ENCODE measurements at regions not wholly inside any gene's neighbourhood (a gene's known extent, or its start where the extent isn't known, plus 50 kb on each side); places are given as distances from the start of the nearest gene placed in this dataset.

- TF ChIP-seq ZNF384 (IDR thresholded peaks at IDR 0.05) (no peak), CTBP1 (IDR thresholded peaks at IDR 0.05; ENCODE audit: borderline replicate concordance) (no peak), NFRKB (IDR thresholded peaks at IDR 0.05) (no peak), BHLHE40 (IDR thresholded peaks at IDR 0.05; ENCODE audit: borderline replicate concordance) (no peak), FOXM1 (IDR thresholded peaks at IDR 0.05; ENCODE audit: borderline replicate concordance) (no peak), SP1 (IDR thresholded peaks at IDR 0.05) (no peak), LEF1 (IDR thresholded peaks at IDR 0.05; ENCODE audit: borderline replicate concordance) (no peak), TARDBP (IDR thresholded peaks at IDR 0.05) (no peak), SUZ12 (IDR thresholded peaks at IDR 0.05) (no peak), FOXA1 (IDR thresholded peaks at IDR 0.05) (no peak)
Measured at GRCh38 chr7:16044645-16045044, 358.2 kb upstream of the MEOX2 start.
